K562 (cell line): ENCODE measurements at regions not wholly inside any gene's neighbourhood (a gene's known extent, or its start where the extent isn't known, plus 50 kb on each side); places are given as distances from the start of the nearest gene placed in this dataset.

Experiments used
- ATAC-seq: fragments of 200-7000 bp; cut with Tn5 transposase; 3 replicates; pipeline ENCODE4 v1.9.1; 2020; ENCODE audit warnings: moderate library complexity
- BruUV-seq: library from RNA; stranded (reverse); fragments of 400-500 nt; replicated peaks from 2 replicates; lab custom pipeline; 2021; lab: Mats Ljungman, UMichigan
- CTCF ChIA-PET: fragments of 300-600 bp; formaldehyde crosslinking; extraction: SDS; loops from one replicate; lab custom pipeline; 2021; ENCODE audit warnings: low intra/inter-chr PET ratio; lab: Yijun Ruan, JAX
- POLR2A ChIA-PET: fragments of 300-600, 350-650 bp; sonication (Branson Sonifier 250); formaldehyde crosslinking; extraction: SDS; loops from one replicate; lab custom pipeline; 2021; ENCODE audit warnings: antibody characterized with exemption, inconsistent platforms; lab: Yijun Ruan, JAX
- DNase-seq, 4 experiments: peaks; one replicate each; pipeline versions ENCODE4 v3.0.0 to v3.0.0-alpha.2; 2011 to 2018; ENCODE audit warnings: low spot score in 3 of 4, mixed read lengths in 3 of 4; ENCODE audit errors: extremely low read depth in 1 of 4
- FAIRE-seq: peaks from 2 replicates; lab custom pipeline; 2011; peaks lifted over from hg19 to GRCh38; lab: Jason Lieb, UNC
- H2AFZ ChIP-seq: 2 replicates; pipeline ENCODE4 v1.6.0; 2011; ENCODE audit warnings: low read depth, low read length, control low read depth, inconsistent platforms
- H3K27ac ChIP-seq: fragments of 200-600 bp; 3 replicates; pipeline ENCODE4 v1.8.0; 2011; ENCODE audit warnings: low read depth, mild to moderate bottlenecking, control low read depth, inconsistent platforms, low read length, moderate library complexity, mixed read lengths; ENCODE audit errors: extremely low read depth
- H3K27me3 ChIP-seq, 2 experiments: fragments of 300-600 bp in 1 of 2; 2 replicates in 1 of 2; 3 replicates in 1 of 2; pipeline versions ENCODE4 v1.6.0 to v1.8.0; 2011; ENCODE audit warnings: inconsistent platforms in 2 of 2, low read length in 2 of 2, mild to moderate bottlenecking in 1 of 2, mixed read lengths in 1 of 2, moderate library complexity in 1 of 2; ENCODE audit not compliant: control insufficient read depth in 2 of 2, insufficient read depth in 2 of 2
- H3K36me3 ChIP-seq: fragments of 300-600 bp; 3 replicates; pipeline ENCODE4 v1.8.0; 2011; ENCODE audit warnings: mild to moderate bottlenecking, low read length, inconsistent platforms; ENCODE audit not compliant: control insufficient read depth, insufficient read depth
- H3K4me1 ChIP-seq, 2 experiments: fragments of 200-600 bp in 1 of 2; replicated peaks in 1 of 2; 2 replicates in 1 of 2; 3 replicates in 1 of 2; pipeline versions ENCODE4 v1.5.1 to v1.8.0; 2011; ENCODE audit warnings: inconsistent platforms in 2 of 2, low read length in 2 of 2, mild to moderate bottlenecking in 1 of 2, mixed read lengths in 1 of 2, moderate library complexity in 1 of 2; ENCODE audit not compliant: control insufficient read depth in 2 of 2, insufficient read depth in 2 of 2
- H3K4me2 ChIP-seq: 2 replicates; pipeline ENCODE4 v1.6.1; 2011; ENCODE audit warnings: low read length, control low read depth, inconsistent platforms, mixed read lengths; ENCODE audit not compliant: insufficient read depth
- H3K4me3 ChIP-seq: fragments of 200-600 bp; sonication (generic), shearing (Covaris generic); 2 replicates; pipeline ENCODE4 v1.5.1; 2016; ENCODE audit warnings: control low read depth, inconsistent platforms
- H3K79me2 ChIP-seq: fragments of 200-600 bp; 3 replicates; pipeline ENCODE4 v1.8.0; 2011; ENCODE audit warnings: low read length, inconsistent platforms; ENCODE audit not compliant: control insufficient read depth, insufficient read depth
- H3K9ac ChIP-seq, 2 experiments: 2 replicates each; pipeline versions ENCODE4 v1.6.0 to v1.6.1; 2011; ENCODE audit warnings: low read depth in 2 of 2, low read length in 2 of 2, control low read depth in 1 of 2, inconsistent platforms in 1 of 2, mild to moderate bottlenecking in 1 of 2, mixed read lengths in 1 of 2; ENCODE audit not compliant: insufficient read depth in 1 of 2
- H3K9me1 ChIP-seq: one replicate; pipeline ENCODE4 v1.6.0; 2011; ENCODE audit warnings: inconsistent platforms, mild to moderate bottlenecking, low read length, moderate library complexity; ENCODE audit not compliant: control insufficient read depth, insufficient read depth
- H3K9me3 ChIP-seq: replicated peaks from 2 replicates; pipeline ENCODE4 v1.5.1; 2011; ENCODE audit warnings: low read depth, low read length, inconsistent platforms; ENCODE audit not compliant: control insufficient read depth, insufficient read depth
- H4K20me1 ChIP-seq: replicated peaks from 2 replicates; pipeline ENCODE4 v1.6.1; 2011; ENCODE audit warnings: low read length, inconsistent platforms, mixed read lengths; ENCODE audit not compliant: control insufficient read depth, insufficient read depth
- GATA2 ChIP-seq: sonication (generic); formaldehyde crosslinking; IDR thresholded peaks from 2 replicates; pipeline ENCODE4 v1.4.0; 2020; ENCODE audit warnings: mild to moderate bottlenecking, missing genetic modification reagents
- NRF1 ChIP-seq, 2 experiments: fragments of 450-650 bp; IDR thresholded peaks in 1 of 2; conservative IDR thresholded peaks in 1 of 2; 2 replicates each; pipeline ENCODE4 v1.6.1; 2014; ENCODE audit warnings: mild to moderate bottlenecking in 2 of 2
- PRMT5 ChIP-seq: sonication (generic); formaldehyde crosslinking; IDR thresholded peaks from 2 replicates; pipeline ENCODE4 v1.5.0; 2020; ENCODE audit warnings: missing genetic modification reagents
- RCOR1 ChIP-seq, 2 experiments: IDR thresholded peaks; 2 replicates each; pipeline ENCODE4 v1.6.1; 2012; ENCODE audit warnings: low read depth in 2 of 2, low read length in 2 of 2, borderline replicate concordance in 1 of 2, improper control_type of control experiment in 1 of 2
- SAP30 ChIP-seq: fragments of 200-600 bp; sonication (generic); IDR thresholded peaks from 2 replicates; pipeline ENCODE4 v1.6.1; 2012; ENCODE audit warnings: borderline replicate concordance, low read depth, mild to moderate bottlenecking, moderate library complexity, low read length, control low read depth, inconsistent platforms; ENCODE audit not compliant: insufficient read depth, poor library complexity, severe bottlenecking
- STAG1 ChIP-seq: sonication (generic); formaldehyde crosslinking; IDR thresholded peaks from 2 replicates; pipeline ENCODE4 v1.5.0; 2020; ENCODE audit warnings: missing genetic modification reagents, borderline replicate concordance
- ZNF431 ChIP-seq: sonication (generic); formaldehyde crosslinking; IDR thresholded peaks from 2 replicates; pipeline ENCODE4 v1.8.0; 2022; ENCODE audit warnings: mild to moderate bottlenecking, missing genetic modification reagents
- WGBS: fragments of 100-300 bp; shearing (Covaris generic); methylation state at CpG from one replicate; pipeline ENCODE4 v1.1.6; 2016; ENCODE audit warnings: low coverage, mixed read lengths; ENCODE audit not compliant: insufficient coverage; ENCODE audit errors: missing lambda C conversion rate; 5-methylcytosine and 5-hydroxymethylcytosine counted together
- in situ Hi-C: fragments of 300-500 bp; cut with MboI; formaldehyde crosslinking; loops from 4 replicates; pipeline ENCODE4 v1.15.0; 2018; ENCODE audit warnings: inconsistent platforms, mixed read lengths
- intact Hi-C: fragments of 100-400 bp; cut with micrococcal nuclease; formaldehyde crosslinking; loops from 2 replicates; pipeline ENCODE4 v1.14.2; 2022
- TF ChIP-seq, protein P1 (sequence below): sonication (generic); formaldehyde crosslinking; IDR thresholded peaks from 2 replicates; pipeline ENCODE4 v1.8.0; 2022; ENCODE audit warnings: mild to moderate bottlenecking, low read depth, missing genetic modification reagents
- TF ChIP-seq, protein P2 (sequence below): fragments of 450-650 bp; IDR thresholded peaks from 2 replicates; pipeline ENCODE4 v1.7.0; 2016; ENCODE audit warnings: borderline replicate concordance
- TF ChIP-seq, protein P3 (sequence below): fragments of 450-650 bp; IDR thresholded peaks from 2 replicates; pipeline ENCODE4 v1.6.1; 2016; ENCODE audit warnings: low read depth

DNA sequence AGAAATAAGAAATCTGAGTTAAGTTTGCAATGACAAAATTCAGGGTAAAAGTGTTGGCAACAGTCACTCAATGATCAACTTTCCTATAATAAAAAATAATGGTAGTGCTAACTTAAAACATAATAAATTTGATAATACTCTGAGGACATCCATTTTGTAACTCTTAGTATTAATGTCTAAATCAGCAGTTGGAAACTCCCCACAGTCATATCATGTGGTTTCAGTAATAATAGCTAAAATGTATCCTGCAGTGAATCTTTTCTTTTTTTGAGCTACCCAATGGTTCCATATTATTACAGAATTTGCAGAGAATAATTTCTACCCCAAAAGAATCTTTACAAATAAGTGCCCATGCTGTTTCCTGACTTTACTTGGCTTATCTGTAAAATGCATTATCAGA, 286.7 kb downstream of the PTPRC start (continued):
- TF ChIP-seq SAP30 (no peak), RCOR1 (IDR thresholded peaks at IDR 0.05; ENCODE audit: borderline replicate concordance in 1 of 2, low read depth in 2 of 2, low read length in 2 of 2) (no peak), STAG1 (CRISPR knock-in tag) (no peak)
- TF ChIP-seq, protein P1, sequence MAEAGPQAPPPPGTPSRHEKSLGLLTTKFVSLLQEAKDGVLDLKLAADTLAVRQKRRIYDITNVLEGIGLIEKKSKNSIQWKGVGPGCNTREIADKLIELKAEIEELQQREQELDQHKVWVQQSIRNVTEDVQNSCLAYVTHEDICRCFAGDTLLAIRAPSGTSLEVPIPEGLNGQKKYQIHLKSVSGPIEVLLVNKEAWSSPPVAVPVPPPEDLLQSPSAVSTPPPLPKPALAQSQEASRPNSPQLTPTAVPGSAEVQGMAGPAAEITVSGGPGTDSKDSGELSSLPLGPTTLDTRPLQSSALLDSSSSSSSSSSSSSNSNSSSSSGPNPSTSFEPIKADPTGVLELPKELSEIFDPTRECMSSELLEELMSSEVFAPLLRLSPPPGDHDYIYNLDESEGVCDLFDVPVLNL, result no peak
- TF ChIP-seq, protein P2, sequence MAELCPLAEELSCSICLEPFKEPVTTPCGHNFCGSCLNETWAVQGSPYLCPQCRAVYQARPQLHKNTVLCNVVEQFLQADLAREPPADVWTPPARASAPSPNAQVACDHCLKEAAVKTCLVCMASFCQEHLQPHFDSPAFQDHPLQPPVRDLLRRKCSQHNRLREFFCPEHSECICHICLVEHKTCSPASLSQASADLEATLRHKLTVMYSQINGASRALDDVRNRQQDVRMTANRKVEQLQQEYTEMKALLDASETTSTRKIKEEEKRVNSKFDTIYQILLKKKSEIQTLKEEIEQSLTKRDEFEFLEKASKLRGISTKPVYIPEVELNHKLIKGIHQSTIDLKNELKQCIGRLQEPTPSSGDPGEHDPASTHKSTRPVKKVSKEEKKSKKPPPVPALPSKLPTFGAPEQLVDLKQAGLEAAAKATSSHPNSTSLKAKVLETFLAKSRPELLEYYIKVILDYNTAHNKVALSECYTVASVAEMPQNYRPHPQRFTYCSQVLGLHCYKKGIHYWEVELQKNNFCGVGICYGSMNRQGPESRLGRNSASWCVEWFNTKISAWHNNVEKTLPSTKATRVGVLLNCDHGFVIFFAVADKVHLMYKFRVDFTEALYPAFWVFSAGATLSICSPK, result no peak

DNA sequence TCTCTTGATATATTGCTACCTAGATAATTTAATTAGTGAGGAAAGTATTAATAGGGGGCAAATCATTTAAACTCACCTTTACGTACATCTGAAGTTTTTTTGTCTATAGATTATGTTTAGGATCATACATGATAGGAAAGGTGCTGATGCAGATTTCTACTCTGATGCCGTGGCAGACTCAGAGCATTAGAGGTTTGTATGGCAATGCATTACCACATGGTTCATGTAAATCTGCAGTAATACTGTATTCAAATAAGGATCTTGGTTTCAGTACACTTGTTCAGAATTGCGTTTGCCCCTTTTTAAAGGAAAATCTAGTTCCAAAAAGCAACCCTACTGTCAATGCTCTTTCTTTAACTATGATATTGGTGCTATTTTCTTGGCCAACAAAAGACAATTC, 288.3 kb downstream of the PTPRC start:
- H3K4me1 ChIP-seq, result no peaks in the 10 kb centered on the region
- no peak overlapping the region for H3K4me2 ChIP-seq
- no peaks in the 10 kb centered on the region for H4K20me1 ChIP-seq
- ChIA-PET CTCF (no interaction called here), POLR2A (no interaction called here)
- DNase-seq, result no peak
- no peaks in the 10 kb centered on the region for H3K27me3 ChIP-seq
- in situ Hi-C loops, result no loop called here
- no peak for FAIRE-seq
- H3K4me3 ChIP-seq, result no peak overlapping the region
- intact Hi-C loops, result no loop called here
- ATAC-seq, result no peak
- H3K27ac ChIP-seq, result no peak overlapping the region
- H2AFZ ChIP-seq, result no peak overlapping the region
- BruUV-seq, result no TSS peak
- H3K9ac ChIP-seq, result no peak overlapping the region
- no peaks in the 10 kb centered on the region for H3K9me3 ChIP-seq
- no peaks in the 10 kb centered on the region for H3K79me2 ChIP-seq
- WGBS, result 0% methylated on average over 3 of the region's 3 CpGs
- no peaks in the 10 kb centered on the region for H3K9me1 ChIP-seq
- no peaks in the 10 kb centered on the region for H3K36me3 ChIP-seq
- TF ChIP-seq, protein P3, sequence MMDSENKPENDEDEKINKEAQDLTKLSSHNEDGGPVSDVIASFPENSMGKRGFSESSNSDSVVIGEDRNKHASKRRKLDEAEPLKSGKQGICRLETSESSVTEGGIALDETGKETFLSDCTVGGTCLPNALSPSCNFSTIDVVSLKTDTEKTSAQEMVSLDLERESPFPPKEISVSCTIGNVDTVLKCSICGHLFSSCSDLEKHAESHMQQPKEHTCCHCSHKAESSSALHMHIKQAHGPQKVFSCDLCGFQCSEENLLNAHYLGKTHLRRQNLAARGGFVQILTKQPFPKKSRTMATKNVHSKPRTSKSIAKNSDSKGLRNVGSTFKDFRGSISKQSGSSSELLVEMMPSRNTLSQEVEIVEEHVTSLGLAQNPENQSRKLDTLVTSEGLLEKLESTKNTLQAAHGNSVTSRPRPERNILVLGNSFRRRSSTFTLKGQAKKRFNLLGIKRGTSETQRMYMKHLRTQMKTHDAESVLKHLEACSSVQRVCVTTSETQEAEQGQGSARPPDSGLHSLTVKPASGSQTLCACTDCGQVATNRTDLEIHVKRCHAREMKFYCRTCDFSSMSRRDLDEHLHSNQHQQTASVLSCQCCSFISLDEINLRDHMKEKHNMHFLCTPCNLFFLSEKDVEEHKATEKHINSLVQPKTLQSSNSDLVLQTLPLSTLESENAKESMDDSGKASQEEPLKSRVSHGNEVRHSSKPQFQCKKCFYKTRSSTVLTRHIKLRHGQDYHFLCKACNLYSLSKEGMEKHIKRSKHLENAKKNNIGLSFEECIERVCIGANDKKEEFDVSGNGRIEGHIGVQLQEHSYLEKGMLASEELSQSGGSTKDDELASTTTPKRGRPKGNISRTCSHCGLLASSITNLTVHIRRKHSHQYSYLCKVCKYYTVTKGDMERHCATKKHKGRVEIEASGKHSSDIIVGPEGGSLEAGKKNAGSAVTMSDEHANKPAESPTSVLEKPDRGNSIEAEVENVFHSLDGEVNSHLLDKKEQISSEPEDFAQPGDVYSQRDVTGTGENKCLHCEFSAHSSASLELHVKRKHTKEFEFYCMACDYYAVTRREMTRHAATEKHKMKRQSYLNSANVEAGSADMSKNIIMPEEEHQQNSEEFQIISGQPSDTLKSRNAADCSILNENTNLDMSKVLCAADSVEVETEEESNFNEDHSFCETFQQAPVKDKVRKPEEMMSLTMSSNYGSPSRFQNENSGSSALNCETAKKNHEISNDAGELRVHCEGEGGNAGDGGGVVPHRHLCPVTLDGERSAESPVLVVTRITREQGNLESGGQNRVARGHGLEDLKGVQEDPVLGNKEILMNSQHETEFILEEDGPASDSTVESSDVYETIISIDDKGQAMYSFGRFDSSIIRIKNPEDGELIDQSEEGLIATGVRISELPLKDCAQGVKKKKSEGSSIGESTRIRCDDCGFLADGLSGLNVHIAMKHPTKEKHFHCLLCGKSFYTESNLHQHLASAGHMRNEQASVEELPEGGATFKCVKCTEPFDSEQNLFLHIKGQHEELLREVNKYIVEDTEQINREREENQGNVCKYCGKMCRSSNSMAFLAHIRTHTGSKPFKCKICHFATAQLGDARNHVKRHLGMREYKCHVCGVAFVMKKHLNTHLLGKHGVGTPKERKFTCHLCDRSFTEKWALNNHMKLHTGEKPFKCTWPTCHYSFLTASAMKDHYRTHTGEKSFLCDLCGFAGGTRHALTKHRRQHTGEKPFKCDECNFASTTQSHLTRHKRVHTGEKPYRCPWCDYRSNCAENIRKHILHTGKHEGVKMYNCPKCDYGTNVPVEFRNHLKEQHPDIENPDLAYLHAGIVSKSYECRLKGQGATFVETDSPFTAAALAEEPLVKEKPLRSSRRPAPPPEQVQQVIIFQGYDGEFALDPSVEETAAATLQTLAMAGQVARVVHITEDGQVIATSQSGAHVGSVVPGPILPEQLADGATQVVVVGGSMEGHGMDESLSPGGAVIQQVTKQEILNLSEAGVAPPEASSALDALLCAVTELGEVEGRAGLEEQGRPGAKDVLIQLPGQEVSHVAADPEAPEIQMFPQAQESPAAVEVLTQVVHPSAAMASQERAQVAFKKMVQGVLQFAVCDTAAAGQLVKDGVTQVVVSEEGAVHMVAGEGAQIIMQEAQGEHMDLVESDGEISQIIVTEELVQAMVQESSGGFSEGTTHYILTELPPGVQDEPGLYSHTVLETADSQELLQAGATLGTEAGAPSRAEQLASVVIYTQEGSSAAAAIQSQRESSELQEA, result no peak
- no peak for TF ChIP-seq ZNF431 (CRISPR knock-in tag)
- no peak for TF ChIP-seq GATA2 (CRISPR knock-in tag)
- TF ChIP-seq NRF1 (conservative IDR thresholded peaks at IDR 0.05 in 1 of 2, IDR thresholded peaks at IDR 0.05 in 1 of 2), result no peak
- no peak for TF ChIP-seq PRMT5 (CRISPR knock-in tag)
